ENCODE measurements at regions not wholly inside any gene's neighbourhood (a gene's known extent, or its start where the extent isn't known, plus 50 kb on each side); places are given as distances from the start of the nearest gene placed in this dataset.
"Not testable (repeated sequence)": the region's sequence is repeated elsewhere in the genome, so short reads cannot be mapped to it uniquely, and the experiment has no call there.

GRCh38 chr2:188032306-188032705, 259.4 kb upstream of the GULP1 start:
- Mint-ChIP-seq H3K4me1 (no peaks in the 10 kb centered on the region), H3K27me3 (no peaks in the 10 kb centered on the region), H3K36me3 (ENCODE audit: low read depth) (no peaks in the 10 kb centered on the region), H3K9me3 (no peaks in the 10 kb centered on the region), H3K27ac (no peak overlapping the region), H3K4me3 (no peak overlapping the region)
- POLR2A ChIA-PET, result no interaction called here
- intact Hi-C loops (cut with micrococcal nuclease), result no loop called here
- DNase-seq (no peak), ATAC-seq (ENCODE audit: low read depth) (no peak)
- TF ChIP-seq CTCF (IDR thresholded peaks at IDR 0.05), result no peak
- CTCF ChIA-PET, result no interaction called here

- no peaks in the 10 kb centered on the region for H3K4me1 Mint-ChIP-seq
- DNase-seq (no peak), ATAC-seq (ENCODE audit: low read depth) (no peak)
- no peaks in the 10 kb centered on the region for H3K9me3 Mint-ChIP-seq
- no peak for TF ChIP-seq CTCF (IDR thresholded peaks at IDR 0.05)
- no peaks in the 10 kb centered on the region for H3K27me3 Mint-ChIP-seq
- H3K27ac Mint-ChIP-seq, result no peak overlapping the region
- intact Hi-C loops (cut with micrococcal nuclease), result no loop called here
- ChIA-PET CTCF (no interaction called here), POLR2A (no interaction called here)
- H3K4me3 Mint-ChIP-seq, result no peak overlapping the region
- H3K36me3 Mint-ChIP-seq (ENCODE audit: low read depth), result no peaks in the 10 kb centered on the region
These were observed 258.9 kb upstream of the GULP1 start for GRCh38 chr2:188032786-188033185.

GRCh38 chr2:188033240-188033639, 258.4 kb upstream of the GULP1 start:
- DNase-seq; H3K36me3 Mint-ChIP-seq (ENCODE audit: low read depth); intact Hi-C loops (cut with micrococcal nuclease); POLR2A ChIA-PET; CTCF ChIA-PET; H3K27me3 Mint-ChIP-seq; ATAC-seq (ENCODE audit: low read depth); H3K27ac Mint-ChIP-seq; H3K9me3 Mint-ChIP-seq; H3K4me3 Mint-ChIP-seq; H3K4me1 Mint-ChIP-seq: not testable (repeated sequence)

- ATAC-seq (ENCODE audit: low read depth); POLR2A ChIA-PET: not testable (repeated sequence)
These were observed 257.6 kb upstream of the GULP1 start for GRCh38 chr2:188034102-188034501.

GRCh38 chr2:188035377-188035776, 256.3 kb upstream of the GULP1 start:
- intact Hi-C loops (cut with micrococcal nuclease); H3K27ac Mint-ChIP-seq; H3K4me3 Mint-ChIP-seq; H3K9me3 Mint-ChIP-seq; DNase-seq; POLR2A ChIA-PET; H3K27me3 Mint-ChIP-seq; H3K4me1 Mint-ChIP-seq; H3K36me3 Mint-ChIP-seq (ENCODE audit: low read depth); CTCF ChIA-PET; ATAC-seq (ENCODE audit: low read depth): not testable (repeated sequence)

More at GRCh38 chr2:188034102-188034501, 257.6 kb upstream of the GULP1 start:
- H3K27ac Mint-ChIP-seq; CTCF ChIA-PET; H3K9me3 Mint-ChIP-seq; H3K36me3 Mint-ChIP-seq (ENCODE audit: low read depth); intact Hi-C loops (cut with micrococcal nuclease); DNase-seq; H3K4me1 Mint-ChIP-seq; H3K4me3 Mint-ChIP-seq; H3K27me3 Mint-ChIP-seq: not testable (repeated sequence)

DNA sequence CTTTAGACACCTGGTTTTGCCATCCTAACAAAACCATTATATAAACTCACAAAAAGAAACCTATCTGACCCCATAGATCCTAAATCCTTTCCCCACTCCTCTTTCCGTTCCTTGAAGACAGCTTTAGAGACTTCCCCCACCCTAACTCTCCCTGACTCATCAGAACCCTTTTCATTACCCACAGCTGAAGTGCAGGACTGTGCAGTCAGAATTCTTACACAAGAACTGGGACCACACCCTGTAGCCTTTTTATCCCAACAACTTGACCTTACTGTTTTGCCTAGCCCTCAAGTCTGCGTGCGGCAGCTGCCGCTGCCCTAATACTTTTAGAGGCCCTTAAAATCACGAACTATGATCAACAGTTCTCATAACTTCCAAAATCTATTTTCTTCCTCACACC, 254.9 kb upstream of the GULP1 start:
- intact Hi-C loops (cut with micrococcal nuclease); ATAC-seq (ENCODE audit: low read depth); H3K9me3 Mint-ChIP-seq; DNase-seq; POLR2A ChIA-PET; H3K27ac Mint-ChIP-seq; H3K4me1 Mint-ChIP-seq; CTCF ChIA-PET; H3K36me3 Mint-ChIP-seq (ENCODE audit: low read depth); H3K4me3 Mint-ChIP-seq; H3K27me3 Mint-ChIP-seq: not testable (repeated sequence)

- H3K4me1 Mint-ChIP-seq, result no peaks in the 10 kb centered on the region
- H3K36me3 Mint-ChIP-seq (ENCODE audit: low read depth), result no peaks in the 10 kb centered on the region
- ChIA-PET POLR2A (no interaction called here), CTCF (no interaction called here)
- intact Hi-C loops (cut with micrococcal nuclease), result loop anchor here (1.0 kb wide), 1 partner anchor 36 kb away; no protein-coding TSS in a partner anchor
- H3K4me3 Mint-ChIP-seq, result no peak overlapping the region
- ATAC-seq (ENCODE audit: low read depth) (no peak), DNase-seq (no peak)
- peaks cover 7% of the 10 kb centered on the region for H3K9me3 Mint-ChIP-seq
- H3K27ac Mint-ChIP-seq, result no peak overlapping the region
- no peak for TF ChIP-seq CTCF (IDR thresholded peaks at IDR 0.05)
- no peaks in the 10 kb centered on the region for H3K27me3 Mint-ChIP-seq
These were observed 252.4 kb upstream of the GULP1 start for GRCh38 chr2:188039307-188039706.
